Stimulated activated CD4-positive, alpha-beta T cell treated with anti-CD3 and anti-CD28 coated beads, Interleukin-1b, Interleukin-23, amount 100 ng/mL, for 24 hours (primary cell): ENCODE measurements at regions not wholly inside any gene's neighbourhood (a gene's known extent, or its start where the extent isn't known, plus 50 kb on each side); places are given as distances from the start of the nearest gene placed in this dataset.

Experiments used
- DNase-seq, 4 experiments: peaks; one replicate each; pipeline ENCODE4 v3.0.0-alpha.2; 2020; ENCODE audit warnings: low read depth in 4 of 4, low spot score in 1 of 4

DNA sequence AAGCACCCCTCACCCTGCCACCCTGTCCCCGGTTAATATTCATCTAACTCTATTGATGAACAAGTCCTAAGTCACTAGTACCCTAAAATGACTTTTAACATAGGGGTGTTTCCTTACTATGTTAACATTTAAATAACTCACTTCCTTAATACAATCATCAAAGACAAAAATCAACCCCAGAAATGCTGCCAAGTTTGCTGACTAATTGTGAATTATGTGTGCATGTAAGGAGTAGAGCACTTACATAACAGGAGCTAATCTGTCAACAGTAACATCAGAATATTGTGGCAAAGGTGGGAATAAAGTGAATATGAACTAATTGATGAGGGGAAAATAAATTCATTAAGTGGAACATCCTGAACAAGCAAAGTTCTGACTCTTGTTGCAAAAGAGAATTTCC is 81.4 kb upstream of the ERBB4 start:
- no peak for DNase-seq

DNA sequence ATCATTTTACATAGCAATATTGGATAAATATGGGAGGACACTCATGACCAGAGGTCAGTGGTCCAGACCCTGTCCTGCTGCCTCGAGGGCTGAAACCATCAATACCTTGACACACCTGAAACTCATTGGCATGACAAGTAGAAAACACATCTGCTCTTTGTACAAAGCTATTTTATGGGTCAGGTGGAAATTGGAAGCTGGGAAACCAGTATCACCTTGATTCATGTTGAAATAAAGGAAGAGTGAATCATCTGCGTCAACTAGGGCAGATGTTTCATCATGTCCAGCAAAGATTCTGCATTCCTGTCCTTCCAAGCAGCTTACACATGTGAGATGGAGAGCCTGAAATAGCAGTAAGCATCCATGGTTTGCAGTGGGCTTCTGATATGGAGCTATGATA is 80.0 kb upstream of the ERBB4 start:
- DNase-seq, result no peak

DNA sequence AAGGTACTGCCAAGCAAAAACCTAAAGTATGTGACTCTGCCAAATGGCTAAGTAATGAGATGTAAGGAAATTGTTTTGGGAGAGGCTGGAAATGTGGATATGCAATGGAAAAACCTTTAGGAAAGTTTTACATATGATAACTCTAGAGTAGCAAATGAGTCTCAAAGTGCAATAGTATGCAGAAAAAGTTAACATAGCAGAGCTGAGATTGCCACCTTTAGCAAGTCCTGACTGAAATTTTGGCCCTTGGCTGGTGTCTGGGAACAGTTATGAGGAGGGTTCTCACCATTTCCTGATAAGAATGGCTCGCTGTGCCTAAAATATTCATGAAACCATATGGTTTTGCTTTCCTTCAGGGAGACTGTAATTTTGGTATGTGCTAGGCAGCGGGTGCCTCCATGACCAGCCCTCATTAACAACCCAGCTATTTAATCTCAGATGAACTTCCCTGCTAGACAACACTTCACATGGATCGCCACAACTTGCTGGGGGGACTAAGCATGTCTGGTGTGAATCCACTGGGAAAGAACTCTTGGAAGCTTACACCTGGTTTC is 72.3 kb upstream of the ERBB4 start:
- DNase-seq, result no peak

DNA sequence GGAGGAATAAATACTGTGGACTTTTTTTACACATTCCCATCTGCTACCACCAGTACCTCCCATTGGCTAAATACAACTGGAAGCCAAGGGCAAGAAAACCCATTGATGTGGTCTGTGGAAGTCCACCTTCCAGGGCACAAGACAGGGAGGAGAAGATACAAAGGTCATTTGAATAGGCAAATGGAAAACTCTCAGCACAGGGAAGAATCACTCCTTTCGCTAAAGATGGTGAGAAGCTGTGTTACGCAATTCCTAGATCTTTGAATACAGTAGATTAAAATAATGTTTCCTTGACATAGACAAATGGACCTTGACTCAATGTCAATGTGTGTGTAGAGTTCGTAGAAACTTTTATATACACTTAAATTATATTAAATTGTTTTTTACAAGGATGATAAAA is 70.9 kb upstream of the ERBB4 start:
- no peak for DNase-seq

DNA sequence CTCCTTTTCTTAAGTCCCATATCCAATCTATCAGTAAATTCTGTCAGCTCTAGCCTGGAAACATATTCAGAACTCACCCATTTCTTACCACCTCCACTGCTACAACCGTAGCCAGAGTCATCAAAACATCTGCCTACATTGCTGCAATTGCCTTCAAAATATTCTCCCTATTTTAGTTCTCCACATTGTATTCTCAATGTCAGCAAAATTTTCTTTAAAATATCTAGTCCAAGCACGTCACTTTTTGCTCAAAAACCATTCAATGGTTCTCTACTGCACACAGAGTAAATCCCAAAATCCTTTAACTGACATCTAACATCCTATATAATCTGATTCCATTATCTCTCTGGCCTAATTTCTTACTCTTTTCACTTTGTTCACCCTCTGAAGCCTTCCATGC is 68.5 kb upstream of the ERBB4 start:
- no peak for DNase-seq

DNA sequence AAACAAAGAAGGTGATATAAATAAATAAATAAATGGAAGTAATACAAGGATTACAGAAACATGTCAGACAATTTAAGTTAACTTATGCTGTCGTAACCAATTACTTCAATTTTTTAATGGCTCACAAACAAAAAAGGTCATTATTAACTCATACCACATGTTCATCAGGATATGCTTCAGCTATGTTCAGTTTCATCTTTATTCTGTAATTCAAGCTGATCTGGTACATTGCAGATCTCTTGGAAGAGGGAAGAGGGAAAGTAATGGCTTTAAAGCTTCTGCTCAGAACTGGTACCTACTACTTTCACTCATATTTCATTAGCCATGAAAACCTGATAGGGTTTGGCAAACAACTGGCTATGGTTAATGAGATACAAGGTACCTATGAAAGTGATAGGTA is 67.6 kb upstream of the ERBB4 start:
- no peak for DNase-seq

DNA sequence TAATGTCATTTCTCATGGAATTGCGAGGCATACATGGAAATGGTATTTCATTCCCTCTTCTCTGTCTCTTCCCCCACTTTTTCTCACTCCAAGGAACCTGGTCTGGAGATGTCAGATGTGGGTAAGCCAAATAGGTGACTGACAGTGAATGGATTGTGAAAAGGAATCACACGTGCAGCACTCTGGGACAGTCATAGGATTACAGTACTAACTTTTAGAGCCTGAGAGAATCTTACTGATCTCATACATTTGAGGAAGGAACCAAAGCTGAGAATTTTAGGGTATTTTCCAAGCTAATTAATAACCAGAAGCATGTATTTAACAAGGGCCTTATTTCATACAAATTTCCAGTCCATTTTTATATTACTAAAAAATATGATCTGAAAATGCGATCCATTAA is 58.1 kb upstream of the ERBB4 start:
- no peak for DNase-seq

DNA sequence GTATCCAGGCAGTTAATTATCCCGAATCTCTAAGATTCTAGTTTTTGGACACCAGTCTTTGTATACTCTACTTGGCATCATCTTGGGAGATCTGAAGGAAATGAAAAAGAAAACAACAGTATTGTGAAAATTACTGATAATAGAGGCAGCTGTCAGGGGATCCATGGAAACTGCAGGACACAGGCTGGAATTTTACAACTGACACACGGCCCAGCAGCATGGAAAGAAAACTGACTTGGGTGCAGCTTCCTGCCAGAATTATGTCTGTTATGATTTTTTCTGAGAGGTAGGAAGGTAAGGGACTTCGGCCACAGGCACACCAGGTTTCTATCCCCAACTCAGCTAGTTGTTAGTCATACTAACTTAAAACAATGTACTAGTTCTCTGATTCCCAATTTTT is 57.7 kb upstream of the ERBB4 start:
- no peak for DNase-seq

DNA sequence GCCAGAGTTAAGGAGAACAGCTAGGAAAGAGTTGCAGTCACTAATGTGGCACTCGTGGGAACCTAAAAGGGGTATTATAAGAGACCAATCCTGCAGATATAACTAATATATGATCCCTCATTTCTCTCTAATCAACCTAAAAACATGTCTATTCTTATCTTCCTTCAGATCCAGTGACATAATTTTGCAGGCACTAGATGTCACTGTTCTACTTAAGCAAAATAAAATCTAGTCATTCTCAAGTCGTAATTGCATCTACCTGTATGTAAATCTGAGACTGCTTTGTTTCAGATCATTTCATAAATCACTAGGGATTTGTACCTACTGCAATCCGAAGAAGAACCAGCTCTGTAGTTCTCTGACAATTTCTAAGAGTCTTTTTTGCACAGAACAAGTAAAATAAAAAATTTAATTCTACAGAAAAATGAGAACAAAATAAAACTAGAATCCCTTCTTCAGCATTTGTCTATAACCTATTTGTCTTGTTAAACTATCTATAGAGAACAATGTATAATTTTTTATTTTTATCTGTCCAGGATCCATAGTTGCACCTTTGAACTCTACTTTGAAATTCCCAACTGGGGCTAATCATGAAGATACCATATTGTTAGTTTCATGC is 56.5 kb upstream of the ERBB4 start:
- no peak for DNase-seq

DNA sequence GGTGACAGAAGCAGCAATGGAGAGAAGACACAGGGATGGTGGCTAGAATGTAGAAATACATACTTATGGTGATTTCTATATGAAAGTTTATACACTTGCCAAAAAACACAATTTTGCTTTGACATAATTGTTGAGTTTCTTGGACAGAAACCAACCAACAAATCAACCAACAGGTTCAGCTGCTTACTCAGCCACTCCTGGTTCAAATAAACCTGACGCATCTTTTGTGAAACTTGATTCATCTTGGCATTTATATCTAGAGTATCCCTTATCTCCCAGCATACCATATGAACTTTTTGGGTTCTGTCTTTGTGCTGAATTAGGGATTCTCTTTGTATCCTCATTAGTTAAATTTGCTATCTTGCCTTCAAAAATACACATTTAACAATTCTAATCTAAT is 54.1 kb upstream of the ERBB4 start:
- DNase-seq, result no peak
